Caki2 (cell line): ENCODE measurements at regions not wholly inside any gene's neighbourhood (a gene's known extent, or its start where the extent isn't known, plus 50 kb on each side); places are given as distances from the start of the nearest gene placed in this dataset.

Experiments used
- DNase-seq: peaks from one replicate; pipeline ENCODE4 v3.0.0-alpha.2; 2015; ENCODE audit warnings: low read depth
- in situ Hi-C: cut with HindIII; loops from 2 replicates; pipeline ENCODE4 v1.10.0; 2016; ENCODE audit warnings: low sequenced_read_pairs, low pct_unique_long_range_greater_than_20kb, mixed read lengths

GRCh38 chr12:77166696-77167095 lies 101.3 kb upstream of the E2F7 start:
- in situ Hi-C loops = no loop called here
- no peak for DNase-seq

- no peak for DNase-seq
- in situ Hi-C loops = no loop called here
Measured at GRCh38 chr12:77163074-77164038, 98.0 kb upstream of the E2F7 start.

GRCh38 chr12:77161944-77162343 lies 96.6 kb upstream of the E2F7 start:
- DNase-seq = no peak
- in situ Hi-C loops = no loop called here

GRCh38 chr12:77160931-77161330 lies 95.6 kb upstream of the E2F7 start:
- in situ Hi-C loops = no loop called here
- DNase-seq = no peak

GRCh38 chr12:77153706-77154105 lies 88.3 kb upstream of the E2F7 start:
- in situ Hi-C loops = no loop called here
- DNase-seq = no peak

GRCh38 chr12:77152623-77153193 lies 87.3 kb upstream of the E2F7 start:
- peak; percentile 9 for DNase-seq
- in situ Hi-C loops = no loop called here

GRCh38 chr12:77151030-77151429 lies 85.7 kb upstream of the E2F7 start:
- DNase-seq = no peak
- in situ Hi-C loops = no loop called here

GRCh38 chr12:77133566-77133965 lies 68.2 kb upstream of the E2F7 start:
- peak; percentile 47 for DNase-seq
- in situ Hi-C loops = no loop called here

- DNase-seq = no peak
- in situ Hi-C loops = no loop called here
Measured at GRCh38 chr12:77131977-77132490, 66.7 kb upstream of the E2F7 start.

- DNase-seq = no peak
- in situ Hi-C loops = no loop called here
Measured at GRCh38 chr12:77130193-77130592, 64.8 kb upstream of the E2F7 start.

GRCh38 chr12:77124767-77125166 lies 59.4 kb upstream of the E2F7 start:
- no peak for DNase-seq
- in situ Hi-C loops = no loop called here

- DNase-seq = no peak
- in situ Hi-C loops = no loop called here
Measured at GRCh38 chr12:77122661-77123060, 57.3 kb upstream of the E2F7 start.

- in situ Hi-C loops = no loop called here
- peak; percentile 49 for DNase-seq
Measured at GRCh38 chr12:77122236-77122635, 56.9 kb upstream of the E2F7 start.

GRCh38 chr12:77120156-77121085 lies 55.1 kb upstream of the E2F7 start:
- DNase-seq = peak; percentile 14
- in situ Hi-C loops = no loop called here

GRCh38 chr12:77118696-77119095 lies 53.3 kb upstream of the E2F7 start:
- in situ Hi-C loops = no loop called here
- no peak for DNase-seq

- DNase-seq = no peak
- in situ Hi-C loops = no loop called here
Measured at GRCh38 chr12:77116277-77116676, 50.9 kb upstream of the E2F7 start.

GRCh38 chr12:77115471-77115870 lies 50.1 kb upstream of the E2F7 start:
- no peak for DNase-seq
- in situ Hi-C loops = no loop called here
